Stomach (tissue), 4 donors: ENCODE measurements at regions not wholly inside any gene's neighbourhood (a gene's known extent, or its start where the extent isn't known, plus 50 kb on each side); places are given as distances from the start of the nearest gene placed in this dataset.

Source experiments
- EP300 ChIP-seq: sonication (generic); formaldehyde crosslinking; IDR thresholded peaks from one replicate; pipeline ENCODE4 v1.6.1; 2017; ENCODE audit warnings: antibody characterized with exemption
- POLR2A ChIP-seq, 4 donors: fragments of 450-650 bp; IDR thresholded peaks; one replicate each; pipeline ENCODE4 v1.6.1; 2016; ENCODE audit warnings: antibody characterized with exemption in 4 of 4, control low read depth in 2 of 4, mild to moderate bottlenecking in 1 of 4, moderate library complexity in 1 of 4
- POLR2AphosphoS5 ChIP-seq, 3 donors: sonication (generic); formaldehyde crosslinking; IDR thresholded peaks; one replicate each; pipeline ENCODE4 v1.6.1; 2016; ENCODE audit warnings: antibody characterized with exemption in 3 of 3
- TF ChIP-seq, protein P1 (sequence below), 7 experiments: fragments of 450-650 bp in 4 of 7; fragments of 200-600 bp in 3 of 7; sonication (generic) in 3 of 7; IDR thresholded peaks; one replicate each; pipeline ENCODE4 v1.5.1; 2016 to 2019; ENCODE audit warnings: antibody characterized with exemption in 7 of 7, control low read depth in 2 of 7, mild to moderate bottlenecking in 1 of 7

DNA sequence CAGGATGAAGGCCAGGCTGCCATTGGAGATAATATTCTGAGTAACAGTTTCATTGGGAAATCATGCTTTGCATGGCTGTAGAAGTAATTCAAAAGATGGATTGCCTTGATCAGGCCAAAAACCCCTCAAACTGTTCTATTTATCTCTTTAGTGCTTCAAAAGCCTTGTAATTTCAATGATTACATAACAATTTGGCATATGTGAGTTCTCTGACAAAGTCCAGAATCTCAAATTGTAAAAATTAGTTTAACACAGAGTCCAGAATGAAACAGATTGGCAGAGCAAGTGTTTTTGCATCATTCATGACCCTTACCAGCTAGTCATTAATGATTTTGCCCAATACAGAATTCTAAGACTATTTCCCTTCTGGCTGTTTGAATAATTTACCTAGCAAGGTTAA is 347.3 kb downstream of the SPRY1 start:
- TF ChIP-seq POLR2AphosphoS5 (IDR thresholded peaks at IDR 0.05) (no peak), EP300 (no peak), POLR2A (IDR thresholded peaks at IDR 0.05) (no peak)
- TF ChIP-seq, protein P1, sequence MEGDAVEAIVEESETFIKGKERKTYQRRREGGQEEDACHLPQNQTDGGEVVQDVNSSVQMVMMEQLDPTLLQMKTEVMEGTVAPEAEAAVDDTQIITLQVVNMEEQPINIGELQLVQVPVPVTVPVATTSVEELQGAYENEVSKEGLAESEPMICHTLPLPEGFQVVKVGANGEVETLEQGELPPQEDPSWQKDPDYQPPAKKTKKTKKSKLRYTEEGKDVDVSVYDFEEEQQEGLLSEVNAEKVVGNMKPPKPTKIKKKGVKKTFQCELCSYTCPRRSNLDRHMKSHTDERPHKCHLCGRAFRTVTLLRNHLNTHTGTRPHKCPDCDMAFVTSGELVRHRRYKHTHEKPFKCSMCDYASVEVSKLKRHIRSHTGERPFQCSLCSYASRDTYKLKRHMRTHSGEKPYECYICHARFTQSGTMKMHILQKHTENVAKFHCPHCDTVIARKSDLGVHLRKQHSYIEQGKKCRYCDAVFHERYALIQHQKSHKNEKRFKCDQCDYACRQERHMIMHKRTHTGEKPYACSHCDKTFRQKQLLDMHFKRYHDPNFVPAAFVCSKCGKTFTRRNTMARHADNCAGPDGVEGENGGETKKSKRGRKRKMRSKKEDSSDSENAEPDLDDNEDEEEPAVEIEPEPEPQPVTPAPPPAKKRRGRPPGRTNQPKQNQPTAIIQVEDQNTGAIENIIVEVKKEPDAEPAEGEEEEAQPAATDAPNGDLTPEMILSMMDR (IDR thresholded peaks at IDR 0.05): no peak
